WTC11 (cell line): ENCODE measurements at regions not wholly inside any gene's neighbourhood (a gene's known extent, or its start where the extent isn't known, plus 50 kb on each side); places are given as distances from the start of the nearest gene placed in this dataset.

Experiments
- ATAC-seq: fragments of 200-7000 bp; cut with Tn5 transposase; 2 replicates; pipeline ENCODE4 v1.10.0; 2021; ENCODE audit warnings: mild to moderate bottlenecking, moderate library complexity
- CTCF ChIA-PET: fragments of 300-600 bp; sonication (Branson Sonifier 250); formaldehyde crosslinking; loops from one replicate; lab custom pipeline; 2021; ENCODE audit warnings: antibody characterized with exemption; lab: Charles Lee
- POLR2A ChIA-PET: fragments of 350-600 bp; sonication (Branson Sonifier 250); formaldehyde crosslinking; loops from one replicate; lab custom pipeline; 2021; ENCODE audit warnings: antibody characterized with exemption; lab: Charles Lee
- DNase-seq: peaks from one replicate; pipeline ENCODE4 v3.0.0; 2021; ENCODE audit warnings: low spot score
- H3K27ac Mint-ChIP-seq: 2 replicates; pipeline ENCODE4 v1.8.0; 2021; ENCODE audit warnings: mixed read lengths
- H3K27me3 Mint-ChIP-seq: 2 replicates; pipeline ENCODE4 v1.8.0; 2021; ENCODE audit warnings: low read depth, mild to moderate bottlenecking, moderate library complexity, mixed read lengths
- H3K36me3 Mint-ChIP-seq: 2 replicates; pipeline ENCODE4 v1.8.0; 2021; ENCODE audit warnings: mixed read lengths
- H3K4me1 Mint-ChIP-seq: 2 replicates; pipeline ENCODE4 v1.8.0; 2022; ENCODE audit warnings: mixed read lengths
- H3K4me3 Mint-ChIP-seq: 2 replicates; pipeline ENCODE4 v1.8.0; 2021; ENCODE audit warnings: mild to moderate bottlenecking, moderate library complexity, mixed read lengths
- H3K9me3 Mint-ChIP-seq: 2 replicates; pipeline ENCODE4 v1.8.0; 2021; ENCODE audit warnings: mixed read lengths
- ARID4B ChIP-seq: sonication (generic); formaldehyde crosslinking; IDR thresholded peaks from 2 replicates; pipeline ENCODE4 v1.8.0; 2023; ENCODE audit warnings: missing genetic modification reagents, mild to moderate bottlenecking, borderline replicate concordance
- ATF1 ChIP-seq: sonication (generic); formaldehyde crosslinking; IDR thresholded peaks from 2 replicates; pipeline ENCODE4 v1.8.1; 2023; ENCODE audit warnings: mild to moderate bottlenecking, moderate library complexity, missing genetic modification reagents
- CDX4 ChIP-seq: fragments of 250-450 bp; sonication (Bioruptor Pico); IDR thresholded peaks from 2 replicates; pipeline ENCODE4 v1.9.0; 2021; ENCODE audit warnings: moderate library complexity, mild to moderate bottlenecking, inconsistent platforms, borderline replicate concordance
- CREB1 ChIP-seq: sonication (generic); formaldehyde crosslinking; IDR thresholded peaks from 2 replicates; pipeline ENCODE4 v1.8.0; 2023; ENCODE audit warnings: mild to moderate bottlenecking, missing genetic modification reagents
- ESRRA ChIP-seq: sonication (generic); formaldehyde crosslinking; IDR thresholded peaks from 2 replicates; pipeline ENCODE4 v1.8.1; 2022; ENCODE audit warnings: mild to moderate bottlenecking, missing genetic modification reagents, borderline replicate concordance
- FOXK1 ChIP-seq: sonication (generic); formaldehyde crosslinking; IDR thresholded peaks from 2 replicates; pipeline ENCODE4 v1.8.0; 2022; ENCODE audit warnings: mild to moderate bottlenecking, moderate library complexity, missing genetic modification reagents
- FOXP4 ChIP-seq: sonication (generic); formaldehyde crosslinking; IDR thresholded peaks from 2 replicates; pipeline ENCODE4 v1.8.0; 2022; ENCODE audit warnings: mild to moderate bottlenecking, missing genetic modification reagents
- GRHL2 ChIP-seq: fragments of 250-450 bp; sonication (Bioruptor Pico); IDR thresholded peaks from 2 replicates; pipeline ENCODE4 v1.8.0; 2022; ENCODE audit warnings: mild to moderate bottlenecking, moderate library complexity; ENCODE audit not compliant: insufficient replicate concordance, severe bottlenecking
- GTF2I ChIP-seq: fragments of 250-450 bp; sonication (Bioruptor Pico); conservative IDR thresholded peaks from 2 replicates; pipeline ENCODE4 v1.4.0; 2021; ENCODE audit warnings: mild to moderate bottlenecking
- HMGA2 ChIP-seq: fragments of 250-450 bp; sonication (Bioruptor Pico); IDR thresholded peaks from 2 replicates; pipeline ENCODE4 v1.4.0; 2021; ENCODE audit warnings: mild to moderate bottlenecking, moderate library complexity
- HMGXB4 ChIP-seq: sonication (generic); formaldehyde crosslinking; IDR thresholded peaks from 2 replicates; pipeline ENCODE4 v1.8.1; 2023; ENCODE audit warnings: mild to moderate bottlenecking, moderate library complexity, missing genetic modification reagents
- IRF2 ChIP-seq: sonication (generic); formaldehyde crosslinking; IDR thresholded peaks from 2 replicates; pipeline ENCODE4 v1.8.0; 2022; ENCODE audit warnings: low read depth, missing genetic modification reagents, borderline replicate concordance
- MYBL2 ChIP-seq: sonication (generic); formaldehyde crosslinking; IDR thresholded peaks from 2 replicates; pipeline ENCODE4 v1.8.1; 2023; ENCODE audit warnings: mild to moderate bottlenecking, moderate library complexity, missing genetic modification reagents
- NFYB ChIP-seq: sonication (generic); formaldehyde crosslinking; conservative IDR thresholded peaks from 2 replicates; pipeline ENCODE4 v1.8.0; 2022; ENCODE audit warnings: low read depth, missing genetic modification reagents
- NR3C1 ChIP-seq: sonication (generic); formaldehyde crosslinking; conservative IDR thresholded peaks from 2 replicates; pipeline ENCODE4 v1.8.1; 2023; ENCODE audit warnings: low read depth, mild to moderate bottlenecking, missing genetic modification reagents
- OVOL2 ChIP-seq: fragments of 250-450 bp; sonication (Bioruptor Pico); IDR thresholded peaks from 2 replicates; pipeline ENCODE4 v1.9.0; 2021; ENCODE audit warnings: mild to moderate bottlenecking, borderline replicate concordance
- PRRX2 ChIP-seq: fragments of 250-450 bp; sonication (Bioruptor Pico); IDR thresholded peaks from 2 replicates; pipeline ENCODE4 v1.8.0; 2021; ENCODE audit warnings: mild to moderate bottlenecking
- RELA ChIP-seq: sonication (generic); formaldehyde crosslinking; IDR thresholded peaks from 2 replicates; pipeline ENCODE4 v1.8.1; 2022; ENCODE audit warnings: missing genetic modification reagents, mild to moderate bottlenecking, borderline replicate concordance
- SMAD3 ChIP-seq: sonication (generic); formaldehyde crosslinking; IDR thresholded peaks from 2 replicates; pipeline ENCODE4 v1.8.0; 2022; ENCODE audit warnings: missing genetic modification reagents, mild to moderate bottlenecking, borderline replicate concordance
- TEAD1 ChIP-seq: sonication (generic); formaldehyde crosslinking; IDR thresholded peaks from 2 replicates; pipeline ENCODE4 v1.8.0; 2022; ENCODE audit warnings: mild to moderate bottlenecking, missing genetic modification reagents
- ZMAT4 ChIP-seq: fragments of 250-450 bp; sonication (Bioruptor Pico); IDR thresholded peaks from 2 replicates; pipeline ENCODE4 v1.9.0; 2021; ENCODE audit warnings: mild to moderate bottlenecking
- ZNF219 ChIP-seq: sonication (generic); formaldehyde crosslinking; IDR thresholded peaks from 2 replicates; pipeline ENCODE4 v1.8.0; 2023; ENCODE audit warnings: missing genetic modification reagents, mild to moderate bottlenecking, borderline replicate concordance
- ZNF396 ChIP-seq: fragments of 250-450 bp; sonication (Bioruptor Pico); IDR thresholded peaks from 2 replicates; pipeline ENCODE4 v1.8.0; 2021; ENCODE audit warnings: mild to moderate bottlenecking, moderate library complexity, borderline replicate concordance
- ZNF423 ChIP-seq: fragments of 250-450 bp; sonication (Bioruptor Pico); IDR thresholded peaks from 2 replicates; pipeline ENCODE4 v2.1.2; 2022; ENCODE audit warnings: mild to moderate bottlenecking, moderate library complexity
- ZNF671 ChIP-seq: fragments of 250-450 bp; sonication (Bioruptor Pico); IDR thresholded peaks from 2 replicates; pipeline ENCODE4 v1.8.0; 2021; ENCODE audit warnings: mild to moderate bottlenecking

- peaks cover 10% of the 10 kb centered on the region for H3K9me3 Mint-ChIP-seq
- ChIA-PET CTCF (no interaction called here), POLR2A (no interaction called here)
- no peak overlapping the region for H3K27ac Mint-ChIP-seq
- no peak overlapping the region for H3K4me3 Mint-ChIP-seq
- TF ChIP-seq NR3C1 (CRISPR knock-in tag), result no peak
- ATAC-seq (no peak), DNase-seq (no peak)
- H3K4me1 Mint-ChIP-seq, result peaks cover 2% of the 10 kb centered on the region
- no peaks in the 10 kb centered on the region for H3K27me3 Mint-ChIP-seq
- H3K36me3 Mint-ChIP-seq, result peaks cover 7% of the 10 kb centered on the region
Observed at GRCh38 chr6:98516206-98516605, 318.2 kb upstream of the POU3F2 start.

GRCh38 chr6:98516866-98517265 is 317.5 kb upstream of the POU3F2 start:
- H3K4me1 Mint-ChIP-seq, result peaks cover 2% of the 10 kb centered on the region
- ChIA-PET POLR2A (no interaction called here), CTCF (no interaction called here)
- DNase-seq (no peak), ATAC-seq (no peak)
- peaks cover 10% of the 10 kb centered on the region for H3K36me3 Mint-ChIP-seq
- H3K27me3 Mint-ChIP-seq, result no peaks in the 10 kb centered on the region; the same call in 1 of the 2 replicates
- no peak overlapping the region for H3K4me3 Mint-ChIP-seq
- H3K9me3 Mint-ChIP-seq, result peaks cover 14% of the 10 kb centered on the region
- TF ChIP-seq GRHL2 (CRISPR knock-in tag), result no peak
- no peak for TF ChIP-seq CDX4
- TF ChIP-seq ZNF219 (CRISPR knock-in tag), result no peak
- no peak for TF ChIP-seq ATF1
- TF ChIP-seq NFYB (CRISPR knock-in tag), result no peak
- no peak for TF ChIP-seq HMGXB4 (CRISPR knock-in tag)
- no peak for TF ChIP-seq MYBL2 (CRISPR knock-in tag)
- TF ChIP-seq RELA (CRISPR knock-in tag), result no peak
- no peak for TF ChIP-seq SMAD3 (CRISPR knock-in tag)
- TF ChIP-seq OVOL2 (CRISPR knock-in tag), result no peak
- no peak for TF ChIP-seq ZMAT4 (CRISPR knock-in tag)
- no peak for TF ChIP-seq HMGA2 (CRISPR knock-in tag)
- no peak for TF ChIP-seq ZNF396 (CRISPR knock-in tag)
- TF ChIP-seq PRRX2 (CRISPR knock-in tag), result no peak
- no peak for TF ChIP-seq ESRRA
- no peak for TF ChIP-seq GTF2I (CRISPR knock-in tag)
- no peak overlapping the region for H3K27ac Mint-ChIP-seq

GRCh38 chr6:98525860-98526259 is 308.5 kb upstream of the POU3F2 start:
- ChIA-PET CTCF (no interaction called here), POLR2A (no interaction called here)
- peak overlapping the region; percentile 41 for H3K4me3 Mint-ChIP-seq
- H3K9me3 Mint-ChIP-seq, result peaks cover 35% of the 10 kb centered on the region
- H3K4me1 Mint-ChIP-seq, result peaks cover 22% of the 10 kb centered on the region
- ATAC-seq (peak; percentile 94), DNase-seq (peak; percentile 24)
- peaks cover 57% of the 10 kb centered on the region for H3K27me3 Mint-ChIP-seq
- peaks cover 22% of the 10 kb centered on the region for H3K36me3 Mint-ChIP-seq
- H3K27ac Mint-ChIP-seq, result peak overlapping the region; percentile 10; the same call in 1 of the 2 replicates
- TF ChIP-seq FOXK1 (peak; percentile 70; the same call in 1 of the 2 replicates), CREB1 (CRISPR knock-in tag) (no peak), ZNF671 (no peak), ARID4B (CRISPR knock-in tag) (no peak), NR3C1 (CRISPR knock-in tag) (no peak), FOXP4 (peak; percentile 82; the same call in 1 of the 2 replicates), GTF2I (CRISPR knock-in tag) (no peak), IRF2 (no peak), TEAD1 (CRISPR knock-in tag) (peak; percentile 74; the same call in 1 of the 2 replicates), ZNF423 (CRISPR knock-in tag) (peak; percentile 6; the same call in 1 of the 2 replicates)
